ENCODE measurements at regions not wholly inside any gene's neighbourhood (a gene's known extent, or its start where the extent isn't known, plus 50 kb on each side); places are given as distances from the start of the nearest gene placed in this dataset.
A peak's percentile ranks its signal among the peaks of the same experiment; 100 is the strongest.

DNA sequence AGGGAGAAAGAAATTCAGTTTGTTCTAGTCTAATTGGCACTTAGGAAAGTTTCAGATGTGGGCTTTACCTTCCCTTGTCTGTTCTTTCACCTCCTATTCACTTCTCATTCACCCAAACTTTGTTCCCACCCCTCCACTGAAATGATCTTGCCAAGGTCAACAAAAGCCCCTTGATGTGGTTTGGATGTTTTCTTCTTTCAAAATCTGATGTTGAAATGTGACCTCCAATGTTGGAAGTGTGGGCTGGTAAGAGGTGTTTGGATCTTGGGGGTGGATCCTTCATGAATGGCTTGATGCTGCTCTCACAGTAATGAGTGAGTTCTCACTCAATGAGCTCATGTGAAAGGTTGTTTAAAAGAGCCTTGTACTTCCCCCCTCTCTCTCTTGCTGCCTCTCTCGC lies 379.3 kb downstream of the HHIPL2 start:
- POLR2A ChIA-PET, result no interaction called here
- Histone ChIP-seq H3K4me1 (ENCODE audit: control insufficient read depth, insufficient read depth, low read length) (no peaks in the 10 kb centered on the region), H3K36me3 (ENCODE audit: control insufficient read depth in 2 of 2, insufficient read depth in 1 of 2, low read length in 2 of 2) (no peaks in the 10 kb centered on the region), H3K27ac (ENCODE audit: extremely low read depth, low read depth, low read length) (no peak overlapping the region), H3K4me3 (ENCODE audit: low read depth, low read length) (no peak overlapping the region), H3K9me3 (ENCODE audit: control insufficient read depth, insufficient read depth, low read depth, low read length) (no peaks in the 10 kb centered on the region)
- TF ChIP-seq ZFHX2 (tag by site-specific recombination; conservative IDR thresholded peaks at IDR 0.05) (peak; percentile 80), ZNF645 (tag by site-specific recombination; IDR thresholded peaks at IDR 0.05) (no peak), ZNF169 (tag by site-specific recombination; IDR thresholded peaks at IDR 0.05) (no peak), EGR2 (tag by site-specific recombination; IDR thresholded peaks at IDR 0.05; ENCODE audit: low read depth) (peak; percentile 68)
- TF ChIP-seq, protein P1, sequence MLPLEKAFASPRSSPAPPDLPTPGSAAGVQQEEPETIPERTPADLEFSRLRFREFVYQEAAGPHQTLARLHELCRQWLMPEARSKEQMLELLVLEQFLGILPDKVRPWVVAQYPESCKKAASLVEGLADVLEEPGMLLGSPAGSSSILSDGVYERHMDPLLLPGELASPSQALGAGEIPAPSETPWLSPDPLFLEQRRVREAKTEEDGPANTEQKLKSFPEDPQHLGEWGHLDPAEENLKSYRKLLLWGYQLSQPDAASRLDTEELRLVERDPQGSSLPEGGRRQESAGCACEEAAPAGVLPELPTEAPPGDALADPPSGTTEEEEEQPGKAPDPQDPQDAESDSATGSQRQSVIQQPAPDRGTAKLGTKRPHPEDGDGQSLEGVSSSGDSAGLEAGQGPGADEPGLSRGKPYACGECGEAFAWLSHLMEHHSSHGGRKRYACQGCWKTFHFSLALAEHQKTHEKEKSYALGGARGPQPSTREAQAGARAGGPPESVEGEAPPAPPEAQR (tag by site-specific recombination; IDR thresholded peaks at IDR 0.05), result no peak
- TF ChIP-seq, protein P2, sequence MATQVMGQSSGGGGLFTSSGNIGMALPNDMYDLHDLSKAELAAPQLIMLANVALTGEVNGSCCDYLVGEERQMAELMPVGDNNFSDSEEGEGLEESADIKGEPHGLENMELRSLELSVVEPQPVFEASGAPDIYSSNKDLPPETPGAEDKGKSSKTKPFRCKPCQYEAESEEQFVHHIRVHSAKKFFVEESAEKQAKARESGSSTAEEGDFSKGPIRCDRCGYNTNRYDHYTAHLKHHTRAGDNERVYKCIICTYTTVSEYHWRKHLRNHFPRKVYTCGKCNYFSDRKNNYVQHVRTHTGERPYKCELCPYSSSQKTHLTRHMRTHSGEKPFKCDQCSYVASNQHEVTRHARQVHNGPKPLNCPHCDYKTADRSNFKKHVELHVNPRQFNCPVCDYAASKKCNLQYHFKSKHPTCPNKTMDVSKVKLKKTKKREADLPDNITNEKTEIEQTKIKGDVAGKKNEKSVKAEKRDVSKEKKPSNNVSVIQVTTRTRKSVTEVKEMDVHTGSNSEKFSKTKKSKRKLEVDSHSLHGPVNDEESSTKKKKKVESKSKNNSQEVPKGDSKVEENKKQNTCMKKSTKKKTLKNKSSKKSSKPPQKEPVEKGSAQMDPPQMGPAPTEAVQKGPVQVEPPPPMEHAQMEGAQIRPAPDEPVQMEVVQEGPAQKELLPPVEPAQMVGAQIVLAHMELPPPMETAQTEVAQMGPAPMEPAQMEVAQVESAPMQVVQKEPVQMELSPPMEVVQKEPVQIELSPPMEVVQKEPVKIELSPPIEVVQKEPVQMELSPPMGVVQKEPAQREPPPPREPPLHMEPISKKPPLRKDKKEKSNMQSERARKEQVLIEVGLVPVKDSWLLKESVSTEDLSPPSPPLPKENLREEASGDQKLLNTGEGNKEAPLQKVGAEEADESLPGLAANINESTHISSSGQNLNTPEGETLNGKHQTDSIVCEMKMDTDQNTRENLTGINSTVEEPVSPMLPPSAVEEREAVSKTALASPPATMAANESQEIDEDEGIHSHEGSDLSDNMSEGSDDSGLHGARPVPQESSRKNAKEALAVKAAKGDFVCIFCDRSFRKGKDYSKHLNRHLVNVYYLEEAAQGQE (tag by site-specific recombination; IDR thresholded peaks at IDR 0.05), result no peak
- CTCF ChIA-PET, result no interaction called here

- ChIA-PET POLR2A (no interaction called here), CTCF (interaction anchor here (0.6 to 1.1 kb wide), 5 partner anchors 128 to 844 kb away, joined by 3 to 7 read pairs (median 4); no protein-coding TSS in a partner anchor)
- Histone ChIP-seq H3K27ac (ENCODE audit: extremely low read depth, low read depth, low read length) (no peak overlapping the region), H3K4me3 (ENCODE audit: low read depth, low read length) (no peak overlapping the region), H3K36me3 (ENCODE audit: control insufficient read depth in 2 of 2, insufficient read depth in 1 of 2, low read length in 2 of 2) (no peaks in the 10 kb centered on the region), H3K9me3 (ENCODE audit: control insufficient read depth, insufficient read depth, low read depth, low read length) (no peaks in the 10 kb centered on the region), H3K4me1 (ENCODE audit: control insufficient read depth, insufficient read depth, low read length) (no peaks in the 10 kb centered on the region)
- no peak for TF ChIP-seq ZNF585B (tag by site-specific recombination; IDR thresholded peaks at IDR 0.05)
- no peak for TF ChIP-seq ZNF132 (tag by site-specific recombination; IDR thresholded peaks at IDR 0.05; ENCODE audit: borderline replicate concordance)
- TF ChIP-seq ZNF596 (tag by site-specific recombination; IDR thresholded peaks at IDR 0.05), result no peak
- TF ChIP-seq ZBTB20 (tag by site-specific recombination; IDR thresholded peaks at IDR 0.05), result no peak
- TF ChIP-seq, protein P3, sequence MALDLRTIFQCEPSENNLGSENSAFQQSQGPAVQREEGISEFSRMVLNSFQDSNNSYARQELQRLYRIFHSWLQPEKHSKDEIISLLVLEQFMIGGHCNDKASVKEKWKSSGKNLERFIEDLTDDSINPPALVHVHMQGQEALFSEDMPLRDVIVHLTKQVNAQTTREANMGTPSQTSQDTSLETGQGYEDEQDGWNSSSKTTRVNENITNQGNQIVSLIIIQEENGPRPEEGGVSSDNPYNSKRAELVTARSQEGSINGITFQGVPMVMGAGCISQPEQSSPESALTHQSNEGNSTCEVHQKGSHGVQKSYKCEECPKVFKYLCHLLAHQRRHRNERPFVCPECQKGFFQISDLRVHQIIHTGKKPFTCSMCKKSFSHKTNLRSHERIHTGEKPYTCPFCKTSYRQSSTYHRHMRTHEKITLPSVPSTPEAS (tag by site-specific recombination; IDR thresholded peaks at IDR 0.05), result no peak
- TF ChIP-seq ZNF248 (tag by site-specific recombination; IDR thresholded peaks at IDR 0.05), result no peak
- no peak for TF ChIP-seq TSHZ1 (tag by site-specific recombination; IDR thresholded peaks at IDR 0.05; ENCODE audit: borderline replicate concordance)
- TF ChIP-seq ZNF48 (tag by site-specific recombination; IDR thresholded peaks at IDR 0.05), result no peak
- TF ChIP-seq REPIN1 (tag by site-specific recombination; IDR thresholded peaks at IDR 0.05; ENCODE audit: low read depth), result no peak
- TF ChIP-seq ZSCAN30 (tag by site-specific recombination; IDR thresholded peaks at IDR 0.05), result no peak
- TF ChIP-seq HOXD13 (CRISPR knock-in tag; IDR thresholded peaks at IDR 0.05; ENCODE audit: borderline replicate concordance), result no peak
- TF ChIP-seq, protein P4, sequence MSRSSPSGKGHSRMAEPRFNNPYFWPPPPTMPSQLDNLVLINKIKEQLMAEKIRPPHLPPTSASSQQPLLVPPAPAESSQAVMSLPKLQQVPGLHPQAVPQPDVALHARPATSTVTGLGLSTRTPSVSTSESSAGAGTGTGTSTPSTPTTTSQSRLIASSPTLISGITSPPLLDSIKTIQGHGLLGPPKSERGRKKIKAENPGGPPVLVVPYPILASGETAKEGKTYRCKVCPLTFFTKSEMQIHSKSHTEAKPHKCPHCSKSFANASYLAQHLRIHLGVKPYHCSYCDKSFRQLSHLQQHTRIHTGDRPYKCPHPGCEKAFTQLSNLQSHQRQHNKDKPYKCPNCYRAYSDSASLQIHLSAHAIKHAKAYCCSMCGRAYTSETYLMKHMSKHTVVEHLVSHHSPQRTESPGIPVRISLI (tag by site-specific recombination; IDR thresholded peaks at IDR 0.05), result no peak
Observed at GRCh38 chr1:222167896-222168295, 380.0 kb downstream of the HHIPL2 start.

Data from HEK293 (cell line).